Loucy (cell line): ENCODE measurements at regions not wholly inside any gene's neighbourhood (a gene's known extent, or its start where the extent isn't known, plus 50 kb on each side); places are given as distances from the start of the nearest gene placed in this dataset.

Source experiments
- H2AFZ ChIP-seq: fragments of 200-600 bp; sonication (generic); 2 replicates; pipeline ENCODE4 v1.6.0; 2016; ENCODE audit warnings: antibody characterized with exemption, mild to moderate bottlenecking, low read length, moderate library complexity
- H3F3A ChIP-seq: fragments of 200-600 bp; 2 replicates; pipeline ENCODE4 v1.6.0; 2016; ENCODE audit warnings: antibody characterized with exemption, low read depth, mild to moderate bottlenecking
- H3K27me3 ChIP-seq: fragments of 200-600 bp; sonication (generic); 2 replicates; pipeline ENCODE4 v1.6.1; 2014; ENCODE audit warnings: low read length, mild to moderate bottlenecking; ENCODE audit not compliant: insufficient read depth, poor library complexity, severe bottlenecking
- H3K36me3 ChIP-seq: fragments of 200-600 bp; sonication (generic); 2 replicates; pipeline ENCODE4 v1.6.1; 2016; ENCODE audit warnings: low read length; ENCODE audit not compliant: insufficient read depth
- H3K4me1 ChIP-seq: fragments of 200-600 bp; sonication (generic); 2 replicates; pipeline ENCODE4 v1.5.1; 2014; ENCODE audit warnings: low read length, mild to moderate bottlenecking; ENCODE audit not compliant: insufficient read depth, poor library complexity, severe bottlenecking
- H3K4me2 ChIP-seq: fragments of 200-600 bp; sonication (generic); 2 replicates; pipeline ENCODE4 v1.6.0; 2014; ENCODE audit warnings: antibody characterized with exemption, low read length, low read depth, mild to moderate bottlenecking; ENCODE audit not compliant: poor library complexity, severe bottlenecking
- H3K4me3 ChIP-seq: fragments of 200-600 bp; sonication (generic); 2 replicates; pipeline ENCODE4 v1.5.1; 2014; ENCODE audit warnings: low read length, mild to moderate bottlenecking, mixed read lengths; ENCODE audit not compliant: poor library complexity, severe bottlenecking
- H3K79me2 ChIP-seq: fragments of 200-600 bp; sonication (generic); 2 replicates; pipeline ENCODE4 v1.6.1; 2014; ENCODE audit warnings: low read length; ENCODE audit not compliant: insufficient read depth
- H3K9ac ChIP-seq: fragments of 200-600 bp; sonication (generic); 2 replicates; pipeline ENCODE4 v1.6.0; 2014; ENCODE audit warnings: mild to moderate bottlenecking, low read depth, low read length, moderate library complexity; ENCODE audit not compliant: poor library complexity, severe bottlenecking
- H3K9me2 ChIP-seq: fragments of 200-600 bp; sonication (generic); replicated peaks from 2 replicates; pipeline ENCODE4 v1.6.1; 2016; ENCODE audit warnings: low read depth, low read length, mixed read lengths
- H3K9me3 ChIP-seq: fragments of 200-600 bp; sonication (generic); 2 replicates; pipeline ENCODE4 v1.6.1; 2014; ENCODE audit warnings: mild to moderate bottlenecking, antibody characterized with exemption, low read length, low read depth; ENCODE audit not compliant: insufficient read depth
- H4K20me1 ChIP-seq: fragments of 200-600 bp; sonication (generic); 2 replicates; pipeline ENCODE4 v1.6.0; 2014; ENCODE audit warnings: antibody characterized with exemption, low read length, mild to moderate bottlenecking; ENCODE audit not compliant: insufficient read depth, poor library complexity, severe bottlenecking
- CTCF ChIP-seq: fragments of 200-600 bp; sonication (generic); conservative IDR thresholded peaks from 2 replicates; pipeline ENCODE4 v1.5.1; 2014; ENCODE audit warnings: mild to moderate bottlenecking, antibody characterized with exemption, low read length
- EZH2phosphoT487 ChIP-seq: fragments of 200-600 bp; IDR thresholded peaks from 2 replicates; pipeline ENCODE4 v1.6.1; 2018; ENCODE audit warnings: antibody characterized with exemption, mild to moderate bottlenecking, moderate library complexity, borderline replicate concordance

DNA sequence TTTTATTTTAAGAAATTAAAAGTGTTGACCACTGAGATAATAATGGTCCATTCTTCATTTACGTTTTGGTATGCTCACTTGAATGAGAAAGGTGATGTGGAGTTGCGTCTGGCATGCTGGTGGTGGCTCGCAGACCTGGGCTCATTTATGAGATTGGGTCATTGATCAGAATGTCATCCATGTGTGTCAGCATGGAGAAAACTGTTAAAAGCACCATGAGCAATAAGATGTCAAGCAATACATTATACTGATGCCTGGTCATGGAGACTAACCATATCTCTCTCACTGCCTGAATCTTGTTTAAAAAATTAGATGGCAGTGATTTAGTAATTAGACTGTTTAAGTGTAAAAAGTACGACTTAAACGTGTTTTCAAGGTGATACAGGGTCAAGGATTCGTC lies 503.4 kb upstream of the SEMA6D start:
- H2AFZ ChIP-seq, result no peak overlapping the region
- TF ChIP-seq EZH2phosphoT487 (no peak), CTCF (no peak)
- H3K4me1 ChIP-seq, result no peaks in the 10 kb centered on the region
- no peaks in the 10 kb centered on the region for H3K9me3 ChIP-seq
- H3K9me2 ChIP-seq, result 0 out of 2 replicates have a peak, but pooled peaks cover 4% of the 10 kb centered on the region
- no peaks in the 10 kb centered on the region for H3K27me3 ChIP-seq
- H3K79me2 ChIP-seq, result no peaks in the 10 kb centered on the region
- H3F3A ChIP-seq, result no peaks in the 10 kb centered on the region
- H3K36me3 ChIP-seq, result no peaks in the 10 kb centered on the region
- H3K9ac ChIP-seq, result no peak overlapping the region
- no peak overlapping the region for H3K4me2 ChIP-seq
- no peak overlapping the region for H3K4me3 ChIP-seq
- no peaks in the 10 kb centered on the region for H4K20me1 ChIP-seq

DNA sequence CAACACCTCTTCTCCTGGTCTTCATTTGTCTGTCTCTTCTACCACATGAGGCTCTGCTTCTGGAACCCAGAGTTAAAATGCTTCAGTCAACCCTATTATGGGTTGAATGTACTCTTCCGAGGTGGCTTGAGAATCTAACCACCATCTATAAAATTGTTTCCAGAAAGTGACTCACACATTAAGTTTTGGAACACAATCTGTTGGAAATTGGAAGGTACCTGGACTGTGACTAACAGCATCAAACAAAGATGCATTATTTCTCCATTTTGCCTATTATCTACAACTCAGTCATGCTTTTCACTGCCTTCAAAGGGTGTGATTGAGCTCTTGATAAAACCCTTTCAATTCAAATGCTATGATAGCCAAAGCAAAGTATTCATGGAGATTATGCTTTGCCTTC lies 499.0 kb upstream of the SEMA6D start:
- 0 out of 2 replicates have a peak, but pooled peaks cover 4% of the 10 kb centered on the region for H3K9me2 ChIP-seq
- no peak for TF ChIP-seq CTCF
- TF ChIP-seq EZH2phosphoT487, result no peak
- H3K4me1 ChIP-seq, result no peaks in the 10 kb centered on the region
- no peaks in the 10 kb centered on the region for H3K36me3 ChIP-seq
- H3K27me3 ChIP-seq, result no peaks in the 10 kb centered on the region
- no peak overlapping the region for H3K9ac ChIP-seq
- no peaks in the 10 kb centered on the region for H3K9me3 ChIP-seq
- H3K4me2 ChIP-seq, result no peak overlapping the region
- H2AFZ ChIP-seq, result no peak overlapping the region
- H3K79me2 ChIP-seq, result no peaks in the 10 kb centered on the region
- no peaks in the 10 kb centered on the region for H3F3A ChIP-seq
- H3K4me3 ChIP-seq, result no peak overlapping the region
- H4K20me1 ChIP-seq, result no peaks in the 10 kb centered on the region

- no peaks in the 10 kb centered on the region for H3K36me3 ChIP-seq
- no peaks in the 10 kb centered on the region for H3K9me3 ChIP-seq
- TF ChIP-seq CTCF (no peak), EZH2phosphoT487 (no peak)
- no peaks in the 10 kb centered on the region for H4K20me1 ChIP-seq
- H3K9ac ChIP-seq, result no peak overlapping the region
- H3K79me2 ChIP-seq, result no peaks in the 10 kb centered on the region
- H3K4me1 ChIP-seq, result no peaks in the 10 kb centered on the region
- H3K4me3 ChIP-seq, result no peak overlapping the region
- H3F3A ChIP-seq, result no peaks in the 10 kb centered on the region
- H3K4me2 ChIP-seq, result no peak overlapping the region
- H3K27me3 ChIP-seq, result no peaks in the 10 kb centered on the region
- no peak overlapping the region for H2AFZ ChIP-seq
- H3K9me2 ChIP-seq, result no peaks in the 10 kb centered on the region
Observed at GRCh38 chr15:47244361-47244760, 472.9 kb upstream of the SEMA6D start.
